ENCODE measurements at regions not wholly inside any gene's neighbourhood (a gene's known extent, or its start where the extent isn't known, plus 50 kb on each side); places are given as distances from the start of the nearest gene placed in this dataset.

DNA sequence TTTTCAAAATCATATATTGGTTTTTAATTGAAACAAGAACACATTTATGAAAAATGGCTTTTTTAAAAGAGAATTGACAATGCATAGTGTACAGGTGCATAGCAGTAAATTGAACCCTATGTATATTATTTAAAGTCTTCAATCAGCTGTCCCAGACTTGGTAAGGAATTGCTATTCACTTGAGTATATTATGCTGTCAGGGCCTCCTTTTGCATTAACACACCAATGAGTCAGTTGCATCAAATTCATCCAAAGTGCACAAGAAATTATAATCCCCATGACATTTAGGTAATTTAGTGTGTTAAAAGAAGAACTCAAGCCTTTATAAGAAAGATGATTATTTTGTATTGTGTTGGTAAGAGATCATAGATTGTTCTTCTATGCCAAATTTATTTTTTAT is 748.8 kb upstream of the RIOK2 start:
- H3K36me3 Mint-ChIP-seq, result no peaks in the 10 kb centered on the region
- DNase-seq (ENCODE audit: low spot score) (no peak), ATAC-seq (no peak)
- H3K9me3 Mint-ChIP-seq, result no peaks in the 10 kb centered on the region; the same call in 1 of the 2 replicates
- TF ChIP-seq, protein P1, sequence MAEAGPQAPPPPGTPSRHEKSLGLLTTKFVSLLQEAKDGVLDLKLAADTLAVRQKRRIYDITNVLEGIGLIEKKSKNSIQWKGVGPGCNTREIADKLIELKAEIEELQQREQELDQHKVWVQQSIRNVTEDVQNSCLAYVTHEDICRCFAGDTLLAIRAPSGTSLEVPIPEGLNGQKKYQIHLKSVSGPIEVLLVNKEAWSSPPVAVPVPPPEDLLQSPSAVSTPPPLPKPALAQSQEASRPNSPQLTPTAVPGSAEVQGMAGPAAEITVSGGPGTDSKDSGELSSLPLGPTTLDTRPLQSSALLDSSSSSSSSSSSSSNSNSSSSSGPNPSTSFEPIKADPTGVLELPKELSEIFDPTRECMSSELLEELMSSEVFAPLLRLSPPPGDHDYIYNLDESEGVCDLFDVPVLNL (CRISPR knock-in tag; IDR thresholded peaks at IDR 0.05; ENCODE audit: borderline replicate concordance, low read depth), result no peak
- TF ChIP-seq RELA (CRISPR knock-in tag; IDR thresholded peaks at IDR 0.05; ENCODE audit: borderline replicate concordance) (no peak), ZNF423 (CRISPR knock-in tag; IDR thresholded peaks at IDR 0.05) (no peak), ZNF263 (CRISPR knock-in tag; IDR thresholded peaks at IDR 0.05; ENCODE audit: low read depth) (no peak), TCF7 (CRISPR knock-in tag; IDR thresholded peaks at IDR 0.05; ENCODE audit: low read depth) (no peak), FOXP1 (CRISPR knock-in tag; IDR thresholded peaks at IDR 0.05; ENCODE audit: borderline replicate concordance) (no peak), NR3C1 (CRISPR knock-in tag; conservative IDR thresholded peaks at IDR 0.05; ENCODE audit: low read depth) (no peak)
- TF ChIP-seq, protein P2, sequence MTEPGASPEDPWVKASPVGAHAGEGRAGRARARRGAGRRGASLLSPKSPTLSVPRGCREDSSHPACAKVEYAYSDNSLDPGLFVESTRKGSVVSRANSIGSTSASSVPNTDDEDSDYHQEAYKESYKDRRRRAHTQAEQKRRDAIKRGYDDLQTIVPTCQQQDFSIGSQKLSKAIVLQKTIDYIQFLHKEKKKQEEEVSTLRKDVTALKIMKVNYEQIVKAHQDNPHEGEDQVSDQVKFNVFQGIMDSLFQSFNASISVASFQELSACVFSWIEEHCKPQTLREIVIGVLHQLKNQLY (CRISPR knock-in tag; IDR thresholded peaks at IDR 0.05), result no peak
- TF ChIP-seq, protein P3, sequence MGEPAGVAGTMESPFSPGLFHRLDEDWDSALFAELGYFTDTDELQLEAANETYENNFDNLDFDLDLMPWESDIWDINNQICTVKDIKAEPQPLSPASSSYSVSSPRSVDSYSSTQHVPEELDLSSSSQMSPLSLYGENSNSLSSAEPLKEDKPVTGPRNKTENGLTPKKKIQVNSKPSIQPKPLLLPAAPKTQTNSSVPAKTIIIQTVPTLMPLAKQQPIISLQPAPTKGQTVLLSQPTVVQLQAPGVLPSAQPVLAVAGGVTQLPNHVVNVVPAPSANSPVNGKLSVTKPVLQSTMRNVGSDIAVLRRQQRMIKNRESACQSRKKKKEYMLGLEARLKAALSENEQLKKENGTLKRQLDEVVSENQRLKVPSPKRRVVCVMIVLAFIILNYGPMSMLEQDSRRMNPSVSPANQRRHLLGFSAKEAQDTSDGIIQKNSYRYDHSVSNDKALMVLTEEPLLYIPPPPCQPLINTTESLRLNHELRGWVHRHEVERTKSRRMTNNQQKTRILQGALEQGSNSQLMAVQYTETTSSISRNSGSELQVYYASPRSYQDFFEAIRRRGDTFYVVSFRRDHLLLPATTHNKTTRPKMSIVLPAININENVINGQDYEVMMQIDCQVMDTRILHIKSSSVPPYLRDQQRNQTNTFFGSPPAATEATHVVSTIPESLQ (CRISPR knock-in tag; IDR thresholded peaks at IDR 0.05), result no peak
- TF ChIP-seq, protein P4, sequence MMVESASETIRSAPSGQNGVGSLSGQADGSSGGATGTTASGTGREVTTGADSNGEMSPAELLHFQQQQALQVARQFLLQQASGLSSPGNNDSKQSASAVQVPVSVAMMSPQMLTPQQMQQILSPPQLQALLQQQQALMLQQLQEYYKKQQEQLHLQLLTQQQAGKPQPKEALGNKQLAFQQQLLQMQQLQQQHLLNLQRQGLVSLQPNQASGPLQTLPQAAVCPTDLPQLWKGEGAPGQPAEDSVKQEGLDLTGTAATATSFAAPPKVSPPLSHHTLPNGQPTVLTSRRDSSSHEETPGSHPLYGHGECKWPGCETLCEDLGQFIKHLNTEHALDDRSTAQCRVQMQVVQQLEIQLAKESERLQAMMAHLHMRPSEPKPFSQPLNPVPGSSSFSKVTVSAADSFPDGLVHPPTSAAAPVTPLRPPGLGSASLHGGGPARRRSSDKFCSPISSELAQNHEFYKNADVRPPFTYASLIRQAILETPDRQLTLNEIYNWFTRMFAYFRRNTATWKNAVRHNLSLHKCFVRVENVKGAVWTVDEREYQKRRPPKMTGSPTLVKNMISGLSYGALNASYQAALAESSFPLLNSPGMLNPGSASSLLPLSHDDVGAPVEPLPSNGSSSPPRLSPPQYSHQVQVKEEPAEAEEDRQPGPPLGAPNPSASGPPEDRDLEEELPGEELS (CRISPR knock-in tag; IDR thresholded peaks at IDR 0.05), result no peak
- no peak overlapping the region for H3K27ac Mint-ChIP-seq
- CTCF ChIA-PET, result no interaction called here
- no peaks in the 10 kb centered on the region for H3K4me1 Mint-ChIP-seq
- POLR2A ChIA-PET, result no interaction called here
- H3K4me3 Mint-ChIP-seq, result no peak overlapping the region
- no peaks in the 10 kb centered on the region for H3K27me3 Mint-ChIP-seq (ENCODE audit: low read depth)

DNA sequence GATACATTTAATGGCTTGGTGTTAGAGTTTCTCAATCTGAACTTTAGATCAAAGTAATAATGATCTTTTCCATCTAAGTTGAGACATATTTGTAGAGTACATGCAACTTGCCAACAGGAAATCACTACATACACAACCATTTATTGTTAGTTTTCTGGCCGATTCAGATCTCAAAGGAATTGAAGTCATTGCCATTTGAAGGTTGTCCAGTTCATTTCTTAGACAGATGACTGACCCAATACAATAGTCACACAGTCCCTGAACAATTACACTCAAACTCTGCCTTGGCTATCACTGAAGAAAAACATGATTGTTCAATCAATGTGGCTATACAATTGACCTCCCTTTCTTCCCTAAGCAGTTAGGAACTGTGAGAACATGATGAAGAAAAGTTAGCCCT is 753.2 kb upstream of the RIOK2 start:
- H3K27me3 Mint-ChIP-seq (ENCODE audit: low read depth), result no peaks in the 10 kb centered on the region
- ChIA-PET POLR2A (no interaction called here), CTCF (no interaction called here)
- no peak for TF ChIP-seq ZNF121 (CRISPR knock-in tag; IDR thresholded peaks at IDR 0.05)
- TF ChIP-seq ZNF232 (CRISPR knock-in tag; IDR thresholded peaks at IDR 0.05), result no peak
- no peak for TF ChIP-seq TEAD4 (CRISPR knock-in tag; IDR thresholded peaks at IDR 0.05)
- no peak for TF ChIP-seq RORB (CRISPR knock-in tag; IDR thresholded peaks at IDR 0.05)
- TF ChIP-seq ZBTB21 (CRISPR knock-in tag; IDR thresholded peaks at IDR 0.05; ENCODE audit: borderline replicate concordance), result no peak
- TF ChIP-seq, protein P4 (CRISPR knock-in tag; IDR thresholded peaks at IDR 0.05), result no peak
- TF ChIP-seq SP1 (CRISPR knock-in tag; conservative IDR thresholded peaks at IDR 0.05), result no peak
- no peak for TF ChIP-seq ZNF423 (CRISPR knock-in tag; IDR thresholded peaks at IDR 0.05)
- TF ChIP-seq, protein P5, sequence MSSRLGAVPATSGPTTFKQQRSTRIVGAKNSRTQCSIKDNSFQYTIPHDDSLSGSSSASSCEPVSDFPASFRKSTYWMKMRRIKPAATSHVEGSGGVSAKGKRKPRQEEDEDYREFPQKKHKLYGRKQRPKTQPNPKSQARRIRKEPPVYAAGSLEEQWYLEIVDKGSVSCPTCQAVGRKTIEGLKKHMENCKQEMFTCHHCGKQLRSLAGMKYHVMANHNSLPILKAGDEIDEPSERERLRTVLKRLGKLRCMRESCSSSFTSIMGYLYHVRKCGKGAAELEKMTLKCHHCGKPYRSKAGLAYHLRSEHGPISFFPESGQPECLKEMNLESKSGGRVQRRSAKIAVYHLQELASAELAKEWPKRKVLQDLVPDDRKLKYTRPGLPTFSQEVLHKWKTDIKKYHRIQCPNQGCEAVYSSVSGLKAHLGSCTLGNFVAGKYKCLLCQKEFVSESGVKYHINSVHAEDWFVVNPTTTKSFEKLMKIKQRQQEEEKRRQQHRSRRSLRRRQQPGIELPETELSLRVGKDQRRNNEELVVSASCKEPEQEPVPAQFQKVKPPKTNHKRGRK (CRISPR knock-in tag; IDR thresholded peaks at IDR 0.05; ENCODE audit: borderline replicate concordance), result no peak
- TF ChIP-seq, protein P6, sequence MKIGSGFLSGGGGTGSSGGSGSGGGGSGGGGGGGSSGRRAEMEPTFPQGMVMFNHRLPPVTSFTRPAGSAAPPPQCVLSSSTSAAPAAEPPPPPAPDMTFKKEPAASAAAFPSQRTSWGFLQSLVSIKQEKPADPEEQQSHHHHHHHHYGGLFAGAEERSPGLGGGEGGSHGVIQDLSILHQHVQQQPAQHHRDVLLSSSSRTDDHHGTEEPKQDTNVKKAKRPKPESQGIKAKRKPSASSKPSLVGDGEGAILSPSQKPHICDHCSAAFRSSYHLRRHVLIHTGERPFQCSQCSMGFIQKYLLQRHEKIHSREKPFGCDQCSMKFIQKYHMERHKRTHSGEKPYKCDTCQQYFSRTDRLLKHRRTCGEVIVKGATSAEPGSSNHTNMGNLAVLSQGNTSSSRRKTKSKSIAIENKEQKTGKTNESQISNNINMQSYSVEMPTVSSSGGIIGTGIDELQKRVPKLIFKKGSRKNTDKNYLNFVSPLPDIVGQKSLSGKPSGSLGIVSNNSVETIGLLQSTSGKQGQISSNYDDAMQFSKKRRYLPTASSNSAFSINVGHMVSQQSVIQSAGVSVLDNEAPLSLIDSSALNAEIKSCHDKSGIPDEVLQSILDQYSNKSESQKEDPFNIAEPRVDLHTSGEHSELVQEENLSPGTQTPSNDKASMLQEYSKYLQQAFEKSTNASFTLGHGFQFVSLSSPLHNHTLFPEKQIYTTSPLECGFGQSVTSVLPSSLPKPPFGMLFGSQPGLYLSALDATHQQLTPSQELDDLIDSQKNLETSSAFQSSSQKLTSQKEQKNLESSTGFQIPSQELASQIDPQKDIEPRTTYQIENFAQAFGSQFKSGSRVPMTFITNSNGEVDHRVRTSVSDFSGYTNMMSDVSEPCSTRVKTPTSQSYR (CRISPR knock-in tag; IDR thresholded peaks at IDR 0.05), result no peak
- no peak for TF ChIP-seq ATF1 (CRISPR knock-in tag; IDR thresholded peaks at IDR 0.05)
- no peak for TF ChIP-seq SOX15 (CRISPR knock-in tag; IDR thresholded peaks at IDR 0.05)
- no peak for TF ChIP-seq ZNF263 (CRISPR knock-in tag; IDR thresholded peaks at IDR 0.05; ENCODE audit: low read depth)
- H3K4me1 Mint-ChIP-seq, result no peaks in the 10 kb centered on the region
- ATAC-seq (no peak), DNase-seq (ENCODE audit: low spot score) (no peak)
- H3K36me3 Mint-ChIP-seq, result no peaks in the 10 kb centered on the region
- no peaks in the 10 kb centered on the region; the same call in 1 of the 2 replicates for H3K9me3 Mint-ChIP-seq
- H3K4me3 Mint-ChIP-seq, result no peak overlapping the region
- no peak overlapping the region for H3K27ac Mint-ChIP-seq

All from WTC11 (cell line).